ENCODE measurements at regions not wholly inside any gene's neighbourhood (a gene's known extent, or its start where the extent isn't known, plus 50 kb on each side); places are given as distances from the start of the nearest gene placed in this dataset.

- CTCF ChIA-PET = no interaction called here
- Histone ChIP-seq H3K9me3 (ENCODE audit: insufficient read depth, low read depth) (no peaks in the 10 kb centered on the region), H3K27ac (no peak overlapping the region), H3F3A (ENCODE audit: insufficient read depth, low read depth) (no peaks in the 10 kb centered on the region), H3K36me3 (ENCODE audit: low read depth) (no peaks in the 10 kb centered on the region), H4K20me1 (ENCODE audit: insufficient read depth) (no peaks in the 10 kb centered on the region), H2AFZ (no peak overlapping the region), H3K79me2 (ENCODE audit: low read depth) (no peaks in the 10 kb centered on the region), H3K4me2 (no peak overlapping the region), H3K4me1 (replicated peaks; ENCODE audit: insufficient read depth) (no peaks in the 10 kb centered on the region), H3K4me3 (no peak overlapping the region), H3K27me3 (ENCODE audit: insufficient read depth, low read depth) (no peaks in the 10 kb centered on the region), H3K9me2 (ENCODE audit: insufficient read depth) (no peaks in the 10 kb centered on the region)
- BruUV-seq (replicated peaks) = no TSS peak
- intact Hi-C loops (cut with micrococcal nuclease; ENCODE audit: unreplicated experiment) = no loop called here
- POLR2A ChIA-PET (ENCODE audit: unreplicated experiment) = no interaction called here
- no peak for TF ChIP-seq EZH2 (IDR thresholded peaks at IDR 0.05; ENCODE audit: low read depth)
- TF ChIP-seq CTCF (conservative IDR thresholded peaks at IDR 0.05) = no peak
- DNase-seq = no peak
Measured at GRCh38 chr3:56899851-56900250, 98.1 kb upstream of the ARHGEF3 start.

DNA sequence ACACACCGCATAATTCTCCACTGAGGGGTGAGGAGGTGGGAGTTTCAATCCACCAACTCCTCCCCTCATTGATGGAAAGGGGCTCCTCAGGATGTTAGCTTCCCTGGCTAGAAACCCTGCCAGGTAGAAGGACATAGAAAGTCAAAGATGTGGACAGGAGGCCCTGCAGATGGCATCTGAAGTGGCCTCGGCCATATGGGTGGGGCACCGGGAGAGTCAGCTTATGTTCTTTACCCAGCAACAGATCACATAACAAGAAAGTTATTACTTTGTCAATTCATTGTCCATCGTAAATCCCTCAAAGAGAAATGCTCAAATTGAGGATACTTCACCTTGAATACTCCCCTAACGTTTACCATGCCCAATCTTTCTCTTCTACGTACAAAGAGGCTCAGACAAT is 97.3 kb upstream of the ARHGEF3 start:
- Histone ChIP-seq H3K27ac (no peak overlapping the region), H3K4me3 (no peak overlapping the region), H3K9me3 (ENCODE audit: insufficient read depth, low read depth) (no peaks in the 10 kb centered on the region), H3K4me1 (replicated peaks; ENCODE audit: insufficient read depth) (no peaks in the 10 kb centered on the region), H3K79me2 (ENCODE audit: low read depth) (no peaks in the 10 kb centered on the region), H4K20me1 (ENCODE audit: insufficient read depth) (no peaks in the 10 kb centered on the region), H3K27me3 (ENCODE audit: insufficient read depth, low read depth) (no peaks in the 10 kb centered on the region), H2AFZ (no peak overlapping the region), H3K36me3 (ENCODE audit: low read depth) (no peaks in the 10 kb centered on the region), H3F3A (ENCODE audit: insufficient read depth, low read depth) (no peaks in the 10 kb centered on the region), H3K4me2 (no peak overlapping the region), H3K9me2 (ENCODE audit: insufficient read depth) (no peaks in the 10 kb centered on the region)
- ChIA-PET CTCF (no interaction called here), POLR2A (ENCODE audit: unreplicated experiment) (no interaction called here)
- intact Hi-C loops (cut with micrococcal nuclease; ENCODE audit: unreplicated experiment) = no loop called here
- DNase-seq = no peak
- TF ChIP-seq CTCF (conservative IDR thresholded peaks at IDR 0.05) (no peak), EZH2 (IDR thresholded peaks at IDR 0.05; ENCODE audit: low read depth) (no peak)
- BruUV-seq (replicated peaks) = no TSS peak

DNA sequence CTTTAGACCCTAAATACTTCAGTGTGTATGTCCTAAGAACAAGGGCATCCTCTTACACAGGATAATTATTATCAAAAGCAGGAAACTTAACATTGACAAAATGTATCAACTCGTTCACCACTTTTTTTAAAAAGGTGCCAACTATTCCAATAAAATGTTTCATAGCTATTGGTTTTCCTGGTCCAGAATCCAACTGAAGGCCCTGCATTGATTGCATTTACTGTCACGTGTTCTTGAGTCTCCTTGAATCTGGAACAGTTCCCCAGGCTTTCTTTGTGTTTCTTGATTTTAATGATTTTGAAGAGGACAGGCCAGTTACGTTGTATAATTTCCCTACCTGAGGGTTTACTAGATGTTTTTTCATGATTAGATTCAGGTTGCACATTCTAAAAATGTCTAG is 94.6 kb upstream of the ARHGEF3 start:
- Histone ChIP-seq H3K27ac (no peak overlapping the region), H3K9me3 (ENCODE audit: insufficient read depth, low read depth) (no peaks in the 10 kb centered on the region), H3K4me2 (no peak overlapping the region), H3K27me3 (ENCODE audit: insufficient read depth, low read depth) (no peaks in the 10 kb centered on the region), H3K4me1 (replicated peaks; ENCODE audit: insufficient read depth) (no peaks in the 10 kb centered on the region), H4K20me1 (ENCODE audit: insufficient read depth) (no peaks in the 10 kb centered on the region), H3K4me3 (no peak overlapping the region), H3F3A (ENCODE audit: insufficient read depth, low read depth) (no peaks in the 10 kb centered on the region), H3K79me2 (ENCODE audit: low read depth) (no peaks in the 10 kb centered on the region), H3K9me2 (ENCODE audit: insufficient read depth) (no peaks in the 10 kb centered on the region), H3K36me3 (ENCODE audit: low read depth) (no peaks in the 10 kb centered on the region), H2AFZ (no peak overlapping the region)
- TF ChIP-seq EZH2 (IDR thresholded peaks at IDR 0.05; ENCODE audit: low read depth) (no peak), CTCF (conservative IDR thresholded peaks at IDR 0.05) (no peak)
- intact Hi-C loops (cut with micrococcal nuclease; ENCODE audit: unreplicated experiment) = no loop called here
- ChIA-PET CTCF (no interaction called here), POLR2A (ENCODE audit: unreplicated experiment) (no interaction called here)
- no TSS peak for BruUV-seq (replicated peaks)
- DNase-seq = no peak
